GM19328 (cell line): ENCODE measurements at regions not wholly inside any gene's neighbourhood (a gene's known extent, or its start where the extent isn't known, plus 50 kb on each side); places are given as distances from the start of the nearest gene placed in this dataset.
"Not testable (repeated sequence)": the region's sequence is repeated elsewhere in the genome, so short reads cannot be mapped to it uniquely, and the experiment has no call there.

Experiments
- ATAC-seq: cut with Tn5 transposase; IDR thresholded peaks from one replicate; pipeline ENCODE4 v1.9.1; 2021; ENCODE audit warnings: mild to moderate bottlenecking, moderate library complexity; ENCODE audit not compliant: unreplicated experiment

DNA sequence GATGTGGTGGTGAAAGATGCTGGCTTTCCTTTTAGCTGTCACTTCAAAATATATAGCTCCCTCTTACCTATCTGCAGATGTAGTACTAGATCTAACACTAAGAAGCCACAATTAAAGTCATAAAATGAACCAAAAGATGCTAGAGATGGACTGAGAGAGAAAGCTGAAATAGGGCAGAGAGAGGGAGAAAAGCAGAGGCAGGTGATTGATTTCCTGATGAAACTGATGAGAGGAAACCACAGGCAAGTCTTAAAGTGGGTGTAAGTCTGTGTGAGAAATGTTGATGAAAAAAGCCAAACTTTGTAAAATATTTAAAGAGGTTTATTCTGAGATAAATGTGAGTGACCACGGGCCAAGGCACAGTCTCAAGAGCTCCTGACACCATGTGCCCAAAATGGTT lies 194.3 kb upstream of the MBL2 start:
- no peak for ATAC-seq

DNA sequence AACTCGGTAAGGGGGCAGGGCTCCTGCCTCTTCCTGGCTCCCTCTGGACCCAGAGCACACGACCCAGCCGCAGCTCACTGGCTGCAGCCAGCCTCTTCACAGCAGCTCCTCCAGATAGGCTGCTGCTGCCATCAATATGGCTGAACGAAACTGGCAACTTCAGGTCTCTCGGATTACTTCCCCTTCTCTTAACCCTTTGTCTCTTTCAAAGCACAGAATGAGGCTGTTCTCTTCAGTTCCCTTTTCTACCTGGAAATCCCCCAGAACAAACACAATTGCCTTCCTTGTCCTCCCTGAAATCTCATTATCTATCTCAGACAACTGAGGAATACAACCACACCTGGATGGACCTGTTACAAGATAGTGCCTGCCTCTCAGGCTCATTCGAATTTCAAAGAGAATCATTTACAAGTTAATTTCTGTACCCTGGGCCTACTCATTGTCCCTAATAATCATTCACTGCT lies 193.4 kb upstream of the MBL2 start:
- ATAC-seq = peak; percentile 97

DNA sequence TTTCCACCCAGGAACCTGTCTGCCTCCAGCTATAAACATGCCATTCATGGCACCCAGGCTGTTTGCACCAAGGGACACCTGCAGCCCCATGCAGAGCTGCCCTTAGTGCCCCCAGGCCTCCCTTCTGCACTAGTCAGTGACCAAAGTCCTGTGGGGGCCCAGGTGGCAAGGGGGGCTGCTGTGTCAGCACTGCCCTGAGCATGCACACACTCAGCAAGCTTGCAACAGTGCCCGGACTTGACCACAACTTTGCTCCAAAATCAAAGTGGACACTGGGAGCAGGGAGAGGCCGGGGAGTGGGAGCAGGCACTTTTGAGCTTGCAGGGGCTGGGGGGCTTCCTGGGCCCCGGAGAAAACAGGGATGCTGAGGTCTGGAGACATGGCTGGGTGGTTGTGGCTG lies 192.9 kb upstream of the MBL2 start:
- ATAC-seq = peak; percentile 1

DNA sequence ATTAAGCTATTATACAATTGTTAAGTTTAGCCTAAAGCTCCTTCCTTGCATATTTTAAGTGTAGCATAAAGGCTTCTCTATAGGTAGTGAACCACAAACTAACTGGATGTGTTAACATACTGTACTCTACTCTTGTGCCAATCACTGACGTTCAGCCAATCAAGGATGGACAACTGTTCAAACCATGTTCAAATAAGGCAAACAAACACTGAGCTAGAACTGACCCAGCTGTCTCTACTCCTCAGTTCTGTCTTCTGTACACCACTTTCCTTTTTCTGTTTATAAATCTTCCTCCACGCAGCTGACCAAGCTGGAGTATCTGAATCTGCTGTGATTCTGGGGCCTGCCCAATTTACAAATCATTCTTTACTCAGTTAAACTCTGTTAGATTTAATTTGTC lies 188.7 kb upstream of the MBL2 start:
- ATAC-seq = no peak

DNA sequence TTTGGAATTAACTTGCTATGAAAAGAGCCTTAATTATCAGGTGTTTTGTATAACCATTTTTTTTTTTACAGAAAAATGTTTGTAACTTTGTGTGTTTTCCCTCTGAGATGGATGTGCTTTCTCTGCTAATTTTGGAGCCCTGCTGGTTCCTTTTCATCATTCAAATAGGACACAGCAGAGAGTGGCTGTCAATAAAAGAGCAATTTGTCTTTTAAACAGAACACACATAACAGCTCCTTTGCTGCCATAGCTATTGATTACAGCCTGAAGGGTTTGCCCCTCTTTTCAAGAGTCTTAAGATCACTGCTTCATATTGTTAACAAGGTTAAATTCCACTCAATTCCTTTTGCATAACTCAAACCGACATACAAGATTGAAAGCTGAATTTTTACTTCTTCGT lies 187.2 kb upstream of the MBL2 start:
- ATAC-seq = no peak

DNA sequence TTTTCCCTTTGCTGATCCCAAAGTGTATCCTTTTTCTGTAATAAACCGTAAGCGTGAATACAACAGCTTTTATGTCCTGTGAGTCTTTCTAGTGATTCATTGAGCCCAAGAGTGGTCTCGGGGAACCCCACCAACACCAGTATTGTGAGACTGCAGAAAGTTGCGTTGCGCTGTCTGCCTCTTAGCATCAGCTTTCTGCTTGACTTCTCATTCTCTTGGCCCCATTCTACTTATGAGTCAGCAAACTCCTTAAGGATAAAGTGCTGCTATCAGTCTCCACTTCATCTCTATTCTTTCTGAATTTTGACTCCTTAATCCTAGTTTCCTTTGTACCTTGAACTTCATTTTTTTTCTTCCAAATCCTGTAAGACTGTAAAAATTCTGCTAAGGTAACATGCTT lies 184.3 kb upstream of the MBL2 start:
- no peak for ATAC-seq

DNA sequence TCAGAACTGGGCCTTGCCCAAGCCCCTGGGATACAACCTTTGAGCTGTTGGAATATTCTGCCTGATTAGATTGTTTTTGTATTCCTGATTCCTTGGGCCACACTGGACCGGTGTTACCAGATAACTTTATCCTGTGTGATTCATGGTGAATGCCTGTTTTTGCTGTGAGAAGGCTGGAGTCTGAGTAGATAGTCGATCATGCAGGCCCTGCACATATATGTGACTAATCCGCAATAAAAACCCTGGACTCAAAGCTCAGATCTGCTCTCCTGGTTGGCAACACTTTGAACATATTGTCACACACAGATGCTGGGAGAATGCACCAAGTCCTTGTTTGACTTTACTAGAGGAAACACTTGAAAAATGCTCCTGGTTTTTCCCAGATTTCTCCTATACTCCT lies 183.9 kb upstream of the MBL2 start:
- no peak for ATAC-seq

DNA sequence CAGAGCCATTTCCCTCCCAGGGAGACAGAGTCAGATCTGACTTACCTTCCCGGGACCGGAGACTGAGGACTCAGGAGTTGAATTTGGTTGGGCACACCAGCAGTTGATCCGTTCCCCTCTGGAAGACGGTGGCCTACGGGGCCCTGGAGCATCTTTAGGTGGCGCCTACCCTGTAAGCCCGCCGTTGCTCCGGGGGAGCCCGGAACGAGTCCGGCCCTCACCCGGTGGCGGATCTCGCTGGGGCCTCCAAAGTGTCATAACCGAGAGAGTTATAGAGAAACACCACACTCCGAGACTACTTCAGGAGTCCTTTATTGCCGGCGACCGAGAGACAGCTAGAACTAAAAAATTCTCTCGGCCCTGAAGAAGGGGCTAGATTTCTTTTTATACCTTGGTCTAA lies 182.8 kb upstream of the MBL2 start:
- no peak for ATAC-seq

DNA sequence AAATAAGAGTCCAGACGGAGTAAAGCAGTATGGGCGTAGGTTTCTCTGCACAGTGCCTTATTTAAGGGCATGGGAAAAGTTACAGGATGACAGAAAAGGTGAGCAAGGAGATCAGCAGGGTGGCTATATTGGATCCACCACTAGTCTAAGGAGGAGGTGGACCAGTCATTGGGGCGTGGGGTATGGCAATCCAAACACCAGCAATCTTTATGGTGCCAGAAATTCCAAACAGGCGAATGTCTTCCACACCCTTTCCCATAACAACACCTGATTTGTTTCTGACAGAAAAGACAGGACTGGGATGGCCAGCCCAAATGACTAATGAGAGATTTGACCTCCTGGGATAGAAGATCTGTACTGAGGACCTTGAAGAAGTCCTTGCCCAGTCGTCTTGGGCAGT lies 181.8 kb upstream of the MBL2 start:
- ATAC-seq = no peak

DNA sequence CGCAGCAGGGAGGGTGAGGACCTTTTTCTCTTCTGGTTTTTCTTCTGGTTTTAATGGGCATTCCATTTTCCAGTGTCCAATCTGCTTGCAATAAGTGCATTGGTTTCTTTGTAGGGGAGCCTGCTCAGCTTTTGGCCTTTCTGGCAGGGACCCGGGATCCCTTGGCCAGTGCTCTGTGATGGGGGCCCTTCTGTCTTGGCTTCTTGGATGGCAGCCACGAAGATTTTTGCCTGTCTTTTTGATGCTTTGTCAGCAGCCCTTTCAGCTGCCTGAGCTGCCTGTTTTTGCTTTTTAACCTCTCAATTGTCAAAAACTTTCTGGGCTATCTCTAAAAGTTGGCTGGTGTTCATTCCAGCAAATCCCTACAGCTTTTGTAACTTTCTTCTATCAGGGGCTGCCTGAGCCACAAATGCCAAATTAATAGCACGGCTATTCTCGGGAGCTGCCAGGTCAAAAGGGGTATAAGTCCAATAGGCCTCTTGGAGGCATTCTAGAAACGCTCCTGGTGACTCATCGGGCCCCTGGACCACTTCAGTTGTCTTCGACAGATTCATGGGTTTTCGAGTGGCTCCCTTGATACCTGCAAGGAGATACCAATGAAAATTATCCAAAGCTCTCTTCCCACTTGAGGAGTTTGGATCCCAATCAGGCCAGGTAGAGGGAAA lies 179.9 kb upstream of the MBL2 start:
- ATAC-seq = no peak

DNA sequence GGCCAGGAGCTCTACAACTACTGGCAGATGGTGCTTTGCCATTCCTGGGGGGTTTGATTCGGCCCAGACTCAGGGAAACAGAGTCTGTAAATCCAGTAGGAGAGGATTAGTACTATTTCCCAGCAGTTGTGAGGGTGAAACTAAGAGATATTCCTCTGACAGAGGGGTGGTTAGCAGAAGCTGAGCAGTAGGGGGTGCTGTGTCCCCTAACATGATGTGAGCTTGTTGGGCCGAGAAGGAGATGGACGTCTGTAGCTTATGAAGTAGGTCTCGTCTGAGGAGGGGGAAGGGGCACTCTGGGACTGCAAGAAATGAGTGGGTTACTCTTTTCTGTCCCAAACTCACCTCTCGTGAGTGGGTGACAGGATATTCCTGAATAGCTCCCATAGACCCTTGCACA lies 179.2 kb upstream of the MBL2 start:
- peak; percentile 94 for ATAC-seq

DNA sequence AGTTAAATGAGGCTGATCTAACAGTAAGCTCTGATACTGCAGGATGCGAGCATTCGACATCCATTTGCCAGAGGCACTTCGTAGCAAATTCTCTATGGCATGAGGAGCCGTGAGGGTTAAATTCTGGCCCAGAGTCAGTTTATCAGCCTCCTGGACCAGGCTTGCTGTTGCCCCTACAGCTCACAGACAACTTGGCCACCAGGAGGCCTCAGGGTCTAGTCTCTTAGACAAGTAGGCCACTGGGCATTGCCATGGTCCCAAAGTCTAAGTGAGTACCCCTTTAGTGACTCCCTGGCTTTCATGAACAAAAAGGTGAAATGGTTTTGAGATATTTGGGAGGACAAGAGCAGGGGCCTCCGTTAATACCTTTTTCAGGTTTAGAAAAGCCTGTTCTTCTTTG lies 178.0 kb upstream of the MBL2 start:
- ATAC-seq = no peak

DNA sequence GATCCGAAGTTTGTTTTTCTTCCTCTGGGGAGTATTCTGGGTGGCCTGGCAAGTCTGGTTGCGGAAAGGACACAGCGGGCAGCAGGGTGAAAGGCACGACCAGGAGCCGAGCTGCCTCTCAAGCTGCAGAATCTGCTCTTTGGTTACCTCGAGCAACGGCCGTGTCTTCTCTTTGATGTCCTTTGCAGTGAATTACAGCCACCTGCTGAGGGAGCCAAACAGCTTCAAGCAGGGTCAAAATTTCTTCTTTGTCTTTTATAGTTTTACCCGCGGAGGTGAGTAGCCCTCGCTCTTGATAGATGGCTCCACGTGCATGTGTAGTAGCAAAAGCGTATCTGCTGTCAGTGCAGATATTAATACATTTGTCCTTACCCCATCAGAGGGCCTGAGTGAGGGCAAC lies 177.3 kb upstream of the MBL2 start:
- ATAC-seq = no peak

DNA sequence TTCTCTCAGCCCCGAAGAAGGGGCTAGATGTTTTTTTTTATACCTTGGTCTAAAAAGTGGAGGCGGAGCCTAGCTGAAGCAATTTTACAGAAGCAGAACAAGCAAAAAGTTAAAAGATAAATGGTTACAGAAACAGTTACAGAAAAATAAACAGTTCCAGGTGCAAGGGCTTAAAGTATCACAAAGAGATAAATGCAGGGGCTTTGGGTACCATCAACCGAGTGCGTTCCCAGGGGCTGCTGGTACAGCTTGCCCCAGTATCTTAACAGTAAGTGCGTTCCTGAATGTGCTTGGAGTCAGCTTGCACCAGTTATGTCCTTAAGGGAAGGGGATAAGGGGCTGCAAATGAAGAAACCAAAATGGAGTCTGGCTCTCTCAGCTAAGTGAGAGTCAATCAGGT lies 173.9 kb upstream of the MBL2 start:
- ATAC-seq = no peak

DNA sequence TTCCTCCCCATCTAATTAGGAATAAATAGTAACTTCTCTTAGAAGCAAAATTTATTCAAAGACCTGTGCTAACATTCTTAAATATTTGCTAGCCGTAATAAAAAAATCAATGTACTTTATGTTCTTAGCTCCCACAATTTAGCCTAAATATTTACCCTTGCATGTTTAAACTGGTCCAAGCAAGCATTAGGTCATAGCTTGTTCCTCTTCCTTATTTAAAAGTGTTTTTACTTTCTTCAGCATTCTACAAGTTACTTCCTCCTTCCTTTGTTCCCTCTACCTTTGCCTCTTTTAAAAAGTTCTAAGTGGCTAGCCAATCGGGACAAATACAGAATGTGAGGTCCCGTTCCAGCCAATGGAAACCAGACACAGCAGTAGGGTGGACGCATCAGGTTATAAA lies 172.9 kb upstream of the MBL2 start:
- ATAC-seq = not testable (repeated sequence)

DNA sequence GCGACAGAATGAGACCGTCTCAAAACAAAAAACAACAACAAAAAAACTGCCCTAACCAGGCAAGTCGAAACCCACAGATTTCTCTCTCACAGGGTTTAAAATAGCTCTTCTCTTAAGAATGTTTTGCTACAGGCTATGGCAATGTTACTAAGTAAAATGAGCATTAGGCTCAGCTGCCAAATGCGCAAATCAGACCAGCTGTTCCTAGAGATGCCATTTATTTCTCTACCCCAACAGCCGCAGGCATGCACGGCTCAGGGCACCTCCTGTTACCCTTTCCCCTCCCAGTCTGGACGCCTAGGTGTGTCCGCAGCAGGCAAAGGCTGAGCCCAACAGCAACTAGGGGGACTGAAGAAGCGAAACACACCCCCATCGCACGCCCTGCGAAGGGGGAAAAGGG lies 168.3 kb upstream of the MBL2 start:
- no peak for ATAC-seq

DNA sequence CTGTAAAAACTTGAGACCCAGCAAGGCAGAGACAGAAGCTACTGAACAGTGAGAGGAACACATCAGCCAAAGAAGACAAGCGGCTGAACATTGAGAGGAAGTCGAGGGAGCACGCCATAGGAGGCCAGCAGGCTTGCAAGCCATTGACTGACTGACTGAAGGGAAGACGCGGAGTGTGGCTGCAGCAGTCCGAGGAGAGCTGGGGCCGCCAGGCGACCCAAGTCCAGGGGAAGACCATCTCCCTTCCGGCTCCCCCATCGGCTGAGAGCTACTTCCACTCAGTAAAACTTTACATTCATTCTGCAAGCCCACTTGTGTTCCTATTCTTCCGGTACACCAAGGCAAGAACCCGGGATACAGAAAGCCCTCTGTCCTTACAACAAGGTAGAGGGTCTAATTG lies 167.3 kb upstream of the MBL2 start:
- ATAC-seq = no peak

DNA sequence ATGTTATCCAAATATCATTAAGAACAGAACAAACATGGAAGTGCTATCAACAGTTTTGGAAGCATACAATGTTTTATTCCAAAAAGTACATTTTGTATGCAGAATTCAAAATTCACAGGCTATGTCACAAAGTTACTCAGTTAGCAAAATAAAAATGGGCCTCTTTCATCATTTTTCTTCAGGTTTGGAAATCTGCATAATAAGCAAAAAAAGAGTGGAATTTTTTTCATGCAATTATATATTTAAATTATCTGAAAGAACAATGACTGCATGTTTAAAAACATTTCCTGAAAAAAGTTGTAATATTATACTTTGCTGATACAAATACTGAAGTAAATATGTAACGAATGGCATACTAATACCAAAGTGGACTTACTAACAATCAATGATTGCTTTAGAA lies 161.2 kb upstream of the MBL2 start:
- no peak for ATAC-seq

DNA sequence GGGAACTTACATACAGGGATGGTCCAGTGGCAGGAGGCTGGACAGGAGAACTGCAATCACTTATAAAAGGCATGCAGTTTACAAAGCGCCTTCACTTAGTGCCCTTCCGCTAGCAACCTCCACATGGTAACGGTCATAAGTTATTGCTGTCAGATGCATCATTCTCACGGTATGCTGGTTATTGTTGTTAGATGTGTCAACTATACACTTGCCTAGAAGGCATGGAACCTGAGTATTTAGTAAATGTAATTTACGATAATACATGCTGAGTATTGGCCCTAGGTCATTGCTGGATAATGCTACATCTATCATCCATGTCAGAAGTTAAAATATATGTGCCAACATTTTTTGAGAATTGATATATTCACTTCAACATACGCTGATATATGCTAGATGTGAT lies 155.1 kb upstream of the MBL2 start:
- ATAC-seq = no peak

DNA sequence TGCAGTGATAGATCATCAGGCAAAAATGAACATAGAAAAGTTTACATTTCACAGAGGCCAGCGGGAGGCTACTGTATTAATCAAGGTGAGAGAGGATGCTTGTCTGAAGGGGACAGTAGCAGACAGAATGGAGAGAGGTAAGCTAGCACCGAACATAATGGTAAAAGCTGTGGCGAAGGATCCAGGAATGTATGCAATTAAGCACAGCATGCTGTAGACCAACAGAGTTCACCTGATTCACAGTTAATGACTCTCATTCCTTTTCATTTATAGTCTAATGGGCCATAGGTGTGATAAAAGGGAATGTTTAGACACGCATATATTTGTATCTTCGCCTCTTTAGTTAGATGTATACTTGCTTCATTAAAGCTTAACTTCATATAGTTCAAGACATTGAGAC lies 150.9 kb upstream of the MBL2 start:
- ATAC-seq = no peak

DNA sequence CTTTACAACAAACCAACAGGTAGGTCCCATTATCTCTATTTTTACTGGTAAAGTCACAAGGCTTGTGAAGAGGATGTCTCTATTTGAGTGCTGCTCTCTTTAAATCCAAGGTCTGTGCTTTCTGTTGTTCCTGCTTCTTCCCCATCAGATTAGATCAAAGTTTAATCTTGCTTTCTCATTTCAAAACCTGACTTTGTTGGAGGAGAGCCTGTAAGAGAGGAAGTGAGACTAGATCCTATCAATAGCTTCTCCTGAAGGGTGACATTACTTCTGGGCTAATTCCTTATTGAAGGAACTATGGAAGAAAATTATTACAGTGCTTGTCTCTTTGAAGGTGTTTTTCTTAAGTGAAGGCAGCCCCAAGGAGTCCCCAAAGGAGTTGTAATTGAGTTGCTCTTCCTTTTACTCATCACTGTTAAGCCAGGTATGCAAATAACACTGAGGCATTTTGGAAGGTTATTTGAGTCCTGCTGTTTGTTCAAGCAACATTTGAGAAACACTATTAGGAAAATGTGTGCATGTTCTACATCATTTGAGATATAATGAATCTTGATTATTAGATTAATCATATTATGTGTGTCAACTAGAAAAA lies 146.2 kb upstream of the MBL2 start:
- ATAC-seq = no peak

DNA sequence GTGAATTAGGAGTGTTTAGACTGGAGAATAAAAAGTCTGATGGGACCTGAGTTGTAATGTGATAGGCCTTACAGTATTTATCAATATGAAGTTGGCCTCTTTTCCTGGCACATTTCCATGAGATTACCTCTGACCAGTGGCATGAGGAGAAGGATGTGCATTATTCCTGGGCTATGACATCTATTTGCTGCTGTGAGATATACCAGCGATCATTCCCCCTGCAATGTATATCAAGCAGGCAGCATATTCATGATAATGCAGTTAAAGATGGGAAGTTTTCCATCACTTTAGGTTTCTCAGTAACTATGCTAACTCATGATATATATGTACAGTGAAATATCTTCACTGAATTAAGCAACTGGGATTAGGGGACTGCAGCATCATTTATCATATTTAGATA lies 142.8 kb upstream of the MBL2 start:
- no peak for ATAC-seq

DNA sequence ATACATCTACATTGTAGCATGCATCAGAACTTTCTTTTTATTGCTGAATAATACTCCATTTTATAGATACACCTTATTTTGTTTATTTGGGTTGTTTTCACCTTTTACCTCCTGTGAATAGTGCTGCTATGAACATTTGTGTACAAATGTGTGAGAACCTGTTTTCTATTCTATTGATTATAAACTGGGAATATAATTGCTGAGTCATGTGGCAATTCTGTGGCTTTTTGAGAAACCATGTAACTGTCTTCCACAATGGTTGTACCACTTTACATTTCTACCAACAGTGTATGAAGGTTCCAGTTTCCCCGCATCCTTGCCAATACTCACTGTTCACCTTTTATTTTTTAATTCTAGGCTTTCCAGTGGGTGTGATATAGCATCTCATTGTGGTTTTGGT lies 138.6 kb upstream of the MBL2 start:
- ATAC-seq = no peak
